ENCODE measurements at regions not wholly inside any gene's neighbourhood (a gene's known extent, or its start where the extent isn't known, plus 50 kb on each side); places are given as distances from the start of the nearest gene placed in this dataset.

DNA sequence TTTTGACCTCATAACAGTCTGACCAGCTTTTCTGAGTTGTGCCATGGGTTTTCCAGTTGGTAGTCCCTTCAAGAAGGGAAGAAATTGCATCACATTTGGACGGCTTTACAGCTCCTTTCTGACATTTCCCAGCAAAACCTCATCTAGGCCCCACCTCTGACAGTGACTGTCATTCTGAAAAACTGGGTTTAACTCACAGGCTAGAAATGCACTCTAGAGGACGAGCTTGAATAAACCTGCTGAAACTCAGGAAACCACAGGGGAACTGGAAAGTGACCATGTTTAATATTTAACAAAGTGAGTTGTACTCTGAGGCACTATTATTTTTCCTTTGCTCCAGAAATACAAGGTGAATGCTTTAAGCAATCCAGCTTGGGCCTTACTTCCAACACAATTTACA, 434.3 kb upstream of the RASGEF1B start:
- TF ChIP-seq, protein P1, sequence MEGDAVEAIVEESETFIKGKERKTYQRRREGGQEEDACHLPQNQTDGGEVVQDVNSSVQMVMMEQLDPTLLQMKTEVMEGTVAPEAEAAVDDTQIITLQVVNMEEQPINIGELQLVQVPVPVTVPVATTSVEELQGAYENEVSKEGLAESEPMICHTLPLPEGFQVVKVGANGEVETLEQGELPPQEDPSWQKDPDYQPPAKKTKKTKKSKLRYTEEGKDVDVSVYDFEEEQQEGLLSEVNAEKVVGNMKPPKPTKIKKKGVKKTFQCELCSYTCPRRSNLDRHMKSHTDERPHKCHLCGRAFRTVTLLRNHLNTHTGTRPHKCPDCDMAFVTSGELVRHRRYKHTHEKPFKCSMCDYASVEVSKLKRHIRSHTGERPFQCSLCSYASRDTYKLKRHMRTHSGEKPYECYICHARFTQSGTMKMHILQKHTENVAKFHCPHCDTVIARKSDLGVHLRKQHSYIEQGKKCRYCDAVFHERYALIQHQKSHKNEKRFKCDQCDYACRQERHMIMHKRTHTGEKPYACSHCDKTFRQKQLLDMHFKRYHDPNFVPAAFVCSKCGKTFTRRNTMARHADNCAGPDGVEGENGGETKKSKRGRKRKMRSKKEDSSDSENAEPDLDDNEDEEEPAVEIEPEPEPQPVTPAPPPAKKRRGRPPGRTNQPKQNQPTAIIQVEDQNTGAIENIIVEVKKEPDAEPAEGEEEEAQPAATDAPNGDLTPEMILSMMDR (IDR thresholded peaks at IDR 0.05): no peak
- TF ChIP-seq EZH2 (IDR thresholded peaks at IDR 0.05; ENCODE audit: borderline replicate concordance, insufficient read depth, low read depth, low read length, poor library complexity, severe bottlenecking): no peak
